Hepatocyte (in vitro differentiated cells): ENCODE measurements at regions not wholly inside any gene's neighbourhood (a gene's known extent, or its start where the extent isn't known, plus 50 kb on each side); places are given as distances from the start of the nearest gene placed in this dataset.

Experiments used
- EZH2 ChIP-seq: fragments of 200-600 bp; sonication (generic); IDR thresholded peaks from 2 replicates; pipeline ENCODE4 v1.6.1; 2016; ENCODE audit warnings: antibody characterized with exemption, mild to moderate bottlenecking, borderline replicate concordance
- TF ChIP-seq, protein P1 (sequence below): fragments of 200-600 bp; sonication (generic); IDR thresholded peaks from 2 replicates; pipeline ENCODE4 v1.5.1; 2016; ENCODE audit warnings: antibody characterized with exemption, mild to moderate bottlenecking; ENCODE audit not compliant: poor library complexity

DNA sequence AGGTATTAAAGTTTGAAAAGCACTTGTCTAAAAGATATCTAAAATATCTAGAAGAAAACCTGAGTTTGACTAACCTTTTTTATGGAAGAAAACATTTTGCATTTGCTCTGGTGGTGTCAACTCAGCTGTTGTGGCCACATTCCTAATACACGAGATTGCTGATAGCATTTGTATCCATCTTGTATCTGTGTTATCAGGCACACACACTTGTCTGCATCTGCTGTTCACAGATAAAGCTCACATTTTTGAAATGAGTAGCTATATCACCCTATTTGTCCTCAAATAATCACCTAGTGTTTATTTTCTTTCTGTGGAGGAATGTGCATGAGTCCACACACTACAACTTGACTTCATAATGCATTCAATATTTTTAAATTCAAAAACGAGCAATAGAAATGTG lies 632.3 kb upstream of the NR2F2 start:
- no peak for TF ChIP-seq EZH2
- TF ChIP-seq, protein P1, sequence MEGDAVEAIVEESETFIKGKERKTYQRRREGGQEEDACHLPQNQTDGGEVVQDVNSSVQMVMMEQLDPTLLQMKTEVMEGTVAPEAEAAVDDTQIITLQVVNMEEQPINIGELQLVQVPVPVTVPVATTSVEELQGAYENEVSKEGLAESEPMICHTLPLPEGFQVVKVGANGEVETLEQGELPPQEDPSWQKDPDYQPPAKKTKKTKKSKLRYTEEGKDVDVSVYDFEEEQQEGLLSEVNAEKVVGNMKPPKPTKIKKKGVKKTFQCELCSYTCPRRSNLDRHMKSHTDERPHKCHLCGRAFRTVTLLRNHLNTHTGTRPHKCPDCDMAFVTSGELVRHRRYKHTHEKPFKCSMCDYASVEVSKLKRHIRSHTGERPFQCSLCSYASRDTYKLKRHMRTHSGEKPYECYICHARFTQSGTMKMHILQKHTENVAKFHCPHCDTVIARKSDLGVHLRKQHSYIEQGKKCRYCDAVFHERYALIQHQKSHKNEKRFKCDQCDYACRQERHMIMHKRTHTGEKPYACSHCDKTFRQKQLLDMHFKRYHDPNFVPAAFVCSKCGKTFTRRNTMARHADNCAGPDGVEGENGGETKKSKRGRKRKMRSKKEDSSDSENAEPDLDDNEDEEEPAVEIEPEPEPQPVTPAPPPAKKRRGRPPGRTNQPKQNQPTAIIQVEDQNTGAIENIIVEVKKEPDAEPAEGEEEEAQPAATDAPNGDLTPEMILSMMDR, result no peak
